ENCODE measurements at regions not wholly inside any gene's neighbourhood (a gene's known extent, or its start where the extent isn't known, plus 50 kb on each side); places are given as distances from the start of the nearest gene placed in this dataset.

DNA sequence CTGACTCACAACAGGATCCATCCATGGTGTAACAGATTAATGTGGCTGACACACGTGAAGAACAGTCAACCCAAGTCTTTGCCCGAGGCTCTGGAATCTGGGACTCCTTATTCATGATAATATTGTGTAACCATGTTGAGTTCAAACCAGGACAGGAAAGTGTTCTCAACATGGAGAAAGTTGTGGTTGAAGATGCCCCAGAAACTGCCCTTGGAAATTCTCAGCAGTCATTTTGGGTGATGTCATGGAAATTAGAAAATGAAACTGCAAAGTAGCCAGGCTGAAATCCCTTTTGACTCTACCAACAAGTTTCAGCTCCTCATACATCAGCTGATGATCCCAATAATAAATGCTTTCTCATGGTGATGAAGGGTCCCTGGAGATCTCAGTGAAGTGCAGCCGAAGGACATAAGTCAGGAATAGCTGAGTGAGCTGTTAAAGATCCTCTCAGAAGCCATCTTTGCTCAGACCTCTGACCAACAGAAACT lies 307.7 kb downstream of the TNS1 start:
- Mint-ChIP-seq H3K4me1 (no peaks in the 10 kb centered on the region), H3K27me3 (peaks cover 15 to 23% (median 16%) of the 10 kb centered on the region in 3 donors), H3K4me3 (no peak overlapping the region), H3K9me3 (peaks cover 0 to 2% (median 0%) of the 10 kb centered on the region in 7 donors), H3K36me3 (peaks cover 0 to 4% of the 10 kb centered on the region in 2 donors), H3K27ac (no peak overlapping the region)
- ATAC-seq (ENCODE audit: low read depth in 2 of 2) (no peak), DNase-seq (no peak)

DNA sequence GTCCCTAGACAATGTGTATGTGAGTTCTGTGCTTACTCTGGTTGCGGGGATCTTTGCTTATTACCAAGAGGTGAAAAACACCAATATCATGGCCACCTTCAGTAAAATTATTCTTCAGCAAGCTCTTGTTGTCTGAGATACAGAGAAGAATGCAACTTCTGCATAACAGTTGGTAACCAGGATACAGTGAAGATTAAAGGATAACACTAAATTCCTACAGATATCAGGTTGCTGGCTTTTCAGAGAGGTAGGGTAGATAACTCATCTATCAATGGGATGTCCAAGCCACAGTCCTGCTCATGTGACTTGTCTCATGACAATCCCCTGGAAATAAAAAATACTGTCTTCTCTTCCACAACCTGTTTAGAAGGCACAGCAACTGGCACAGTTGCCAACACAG lies 308.5 kb downstream of the TNS1 start:
- Mint-ChIP-seq H3K27me3 (peaks cover 11 to 18% (median 15%) of the 10 kb centered on the region in 3 donors), H3K9me3 (peaks cover 0 to 2% (median 0%) of the 10 kb centered on the region in 7 donors), H3K4me3 (no peak overlapping the region), H3K36me3 (peaks cover 0 to 4% of the 10 kb centered on the region in 2 donors), H3K27ac (no peak overlapping the region), H3K4me1 (no peaks in the 10 kb centered on the region)
- no peak for DNase-seq
- no peak for ATAC-seq (ENCODE audit: low read depth in 2 of 2)

DNA sequence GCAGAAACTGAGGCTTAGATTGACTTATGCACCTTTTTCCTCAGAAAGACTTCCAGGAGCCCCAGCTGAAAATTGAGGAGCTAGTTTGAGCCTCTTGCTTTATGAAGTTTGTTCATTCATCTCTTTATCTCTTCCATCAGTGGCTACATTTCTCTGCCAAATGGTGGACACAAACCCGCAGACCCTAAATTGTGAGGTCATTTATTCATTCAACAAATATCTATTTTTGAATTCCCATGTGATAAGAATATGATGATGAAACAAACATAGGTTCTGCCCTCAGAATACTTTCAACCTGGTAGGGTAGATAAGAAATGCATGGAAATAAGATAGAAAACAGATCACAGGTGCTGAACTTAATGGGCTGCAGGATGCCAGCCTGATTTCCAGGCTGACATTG lies 309.4 kb downstream of the TNS1 start:
- DNase-seq (no peak), ATAC-seq (ENCODE audit: low read depth in 2 of 2) (no peak)
- Mint-ChIP-seq H3K9me3 (peaks cover 0 to 2% (median 0%) of the 10 kb centered on the region in 7 donors), H3K36me3 (peaks cover 0 to 4% of the 10 kb centered on the region in 2 donors), H3K27ac (no peak overlapping the region), H3K4me3 (no peak overlapping the region), H3K4me1 (no peaks in the 10 kb centered on the region), H3K27me3 (peaks cover 10 to 16% (median 15%) of the 10 kb centered on the region in 3 donors)

DNA sequence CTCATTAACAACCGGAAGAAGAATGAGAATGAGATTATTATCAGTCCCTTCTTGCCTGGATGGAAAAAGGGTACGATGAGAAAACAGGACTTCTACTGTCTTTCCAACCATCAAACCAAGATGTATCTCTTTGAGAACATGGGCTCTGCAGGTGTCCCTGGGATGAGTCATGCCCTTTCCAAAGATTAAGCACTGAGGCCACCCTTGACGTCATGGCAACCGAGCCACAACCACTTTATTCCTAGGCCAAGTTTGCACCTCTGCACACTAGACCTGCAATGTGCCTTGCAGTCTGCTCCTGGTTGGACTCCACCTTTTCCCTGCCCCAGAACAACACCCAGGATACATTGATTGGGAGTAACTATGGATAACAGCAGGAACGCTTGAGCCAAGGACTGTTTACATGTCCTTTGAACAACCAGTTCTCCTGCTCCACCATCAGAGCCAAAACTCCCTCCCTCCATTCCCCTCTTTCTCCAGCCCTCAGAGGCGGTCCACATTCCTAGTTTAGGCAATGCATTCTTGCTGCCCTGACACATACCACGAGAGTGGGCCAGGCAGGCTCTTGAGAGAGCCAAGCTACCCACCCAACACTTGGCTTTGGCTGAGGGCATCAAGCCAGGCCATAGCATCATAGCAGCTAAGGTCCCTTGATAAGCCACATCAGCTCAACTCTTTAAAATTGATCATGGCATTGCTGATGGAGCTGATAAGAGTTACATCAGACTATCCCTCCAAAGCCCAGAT lies 310.7 kb downstream of the TNS1 start:
- peaks cover 15 to 20% (median 15%) of the 10 kb centered on the region in 3 donors for H3K27me3 Mint-ChIP-seq
- DNase-seq (no peak), ATAC-seq (ENCODE audit: low read depth in 2 of 2) (no peak)
- peaks cover 0 to 4% of the 10 kb centered on the region in 2 donors for H3K36me3 Mint-ChIP-seq
- peak overlapping the region in 1 of 8 donors; percentile 17 for H3K4me3 Mint-ChIP-seq
- H3K9me3 Mint-ChIP-seq = peaks cover 0 to 2% (median 0%) of the 10 kb centered on the region in 7 donors
- no peak overlapping the region for H3K27ac Mint-ChIP-seq
- H3K4me1 Mint-ChIP-seq = no peaks in the 10 kb centered on the region

DNA sequence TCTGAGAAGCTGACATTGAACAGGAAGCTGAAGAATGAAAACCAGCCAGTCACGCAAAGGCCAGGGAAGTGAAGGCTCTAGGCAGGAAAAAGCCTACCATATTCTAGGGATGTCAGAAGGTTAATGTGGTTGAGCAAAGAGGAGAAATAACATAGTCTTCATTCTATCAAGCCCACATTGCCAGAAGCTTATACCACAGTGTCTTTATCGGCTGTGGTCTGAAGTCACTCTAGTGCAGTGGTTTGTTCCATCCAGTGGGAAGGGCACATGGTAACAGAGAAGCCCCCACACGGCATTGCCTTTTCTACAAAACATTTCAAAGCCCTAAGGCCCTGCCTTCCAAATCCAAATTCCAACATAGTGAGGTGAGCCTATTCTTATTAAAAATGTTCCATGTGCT lies 311.3 kb downstream of the TNS1 start:
- ATAC-seq (ENCODE audit: low read depth in 2 of 2) = no peak
- Mint-ChIP-seq H3K27ac (no peak overlapping the region), H3K4me1 (no peaks in the 10 kb centered on the region), H3K9me3 (peaks cover 0 to 2% (median 0%) of the 10 kb centered on the region in 7 donors), H3K27me3 (peaks cover 15 to 23% (median 18%) of the 10 kb centered on the region in 3 donors), H3K36me3 (peaks cover 0 to 4% of the 10 kb centered on the region in 2 donors), H3K4me3 (peak overlapping the region in 1 of 8 donors; percentile 71)
- no peak for DNase-seq

DNA sequence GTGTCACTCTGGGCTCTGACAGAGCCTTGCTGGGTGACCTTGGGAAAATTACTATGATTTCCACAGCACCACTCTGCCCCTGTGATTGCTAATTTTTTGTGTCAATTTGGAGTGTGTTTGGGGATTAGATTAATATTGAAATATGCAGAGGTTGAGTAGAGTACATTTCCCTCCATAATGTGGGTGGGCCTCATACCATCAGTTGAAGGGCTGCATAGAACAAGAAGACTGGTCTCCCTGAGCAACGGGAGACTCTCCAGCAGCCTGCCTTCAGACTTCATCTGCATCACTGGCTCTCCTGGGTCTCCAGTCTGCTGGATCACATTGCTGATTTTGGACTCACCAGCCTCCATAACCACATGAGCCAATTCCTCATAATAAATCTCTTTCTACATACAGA lies 313.7 kb downstream of the TNS1 start:
- Mint-ChIP-seq H3K4me3 (no peak overlapping the region), H3K27ac (no peak overlapping the region), H3K36me3 (peaks cover 0 to 4% of the 10 kb centered on the region in 2 donors), H3K4me1 (no peaks in the 10 kb centered on the region), H3K27me3 (peaks cover 18 to 31% (median 18%) of the 10 kb centered on the region in 3 donors), H3K9me3 (peaks cover 0 to 2% (median 0%) of the 10 kb centered on the region in 7 donors)
- ATAC-seq (ENCODE audit: low read depth in 2 of 2) = no peak
- DNase-seq = no peak

DNA sequence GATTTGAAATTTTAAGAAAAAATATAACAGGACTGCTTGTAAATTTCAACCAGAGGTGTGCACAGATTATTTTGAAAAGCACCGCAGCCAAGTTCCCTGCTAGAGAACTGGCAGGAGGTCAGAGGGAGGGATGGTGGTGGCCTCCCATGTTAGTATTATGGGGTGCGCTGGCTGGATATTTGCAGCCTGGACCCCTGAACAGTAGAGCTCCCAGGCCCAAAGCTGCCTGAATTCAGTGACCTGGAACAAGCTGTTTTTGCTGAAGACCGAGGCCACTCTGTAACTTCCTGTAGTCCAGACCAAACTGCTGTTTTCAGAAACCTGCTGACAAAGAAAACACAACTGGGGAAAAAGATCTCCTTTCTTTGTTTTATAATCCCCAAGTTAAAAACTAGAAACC lies 314.3 kb downstream of the TNS1 start:
- Mint-ChIP-seq H3K27ac (no peak overlapping the region), H3K4me3 (no peak overlapping the region), H3K9me3 (peaks cover 0 to 2% (median 0%) of the 10 kb centered on the region in 7 donors), H3K27me3 (peaks cover 18 to 27% (median 18%) of the 10 kb centered on the region in 3 donors), H3K4me1 (no peaks in the 10 kb centered on the region), H3K36me3 (peaks cover 0 to 4% of the 10 kb centered on the region in 2 donors)
- no peak for DNase-seq
- ATAC-seq (ENCODE audit: low read depth in 2 of 2) = no peak

DNA sequence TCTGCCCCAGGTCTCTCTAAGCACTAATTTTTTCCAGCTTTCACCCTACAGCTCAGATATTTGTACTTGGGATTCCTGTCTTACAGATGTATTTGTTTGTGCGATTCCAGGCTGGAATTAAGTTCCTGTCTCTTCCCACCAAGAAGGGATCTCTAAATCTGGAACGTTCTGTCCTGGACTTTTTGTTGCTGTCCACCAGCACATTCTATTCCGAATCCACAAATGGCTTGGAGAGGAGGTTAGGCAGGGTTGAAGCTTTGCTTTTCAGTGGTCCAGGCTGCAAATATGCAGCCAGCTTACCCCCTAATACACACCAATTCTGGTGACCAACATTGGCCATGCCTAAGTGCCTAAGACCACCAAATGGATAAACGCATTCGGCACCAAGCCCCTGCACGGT lies 315.0 kb downstream of the TNS1 start:
- no peak overlapping the region for H3K27ac Mint-ChIP-seq
- no peaks in the 10 kb centered on the region for H3K4me1 Mint-ChIP-seq
- no peak for ATAC-seq (ENCODE audit: low read depth in 2 of 2)
- H3K27me3 Mint-ChIP-seq = peaks cover 18 to 27% (median 21%) of the 10 kb centered on the region in 3 donors
- H3K36me3 Mint-ChIP-seq = peaks cover 0 to 4% of the 10 kb centered on the region in 2 donors
- H3K4me3 Mint-ChIP-seq = no peak overlapping the region
- DNase-seq = no peak
- H3K9me3 Mint-ChIP-seq = peaks cover 0 to 2% (median 0%) of the 10 kb centered on the region in 7 donors

DNA sequence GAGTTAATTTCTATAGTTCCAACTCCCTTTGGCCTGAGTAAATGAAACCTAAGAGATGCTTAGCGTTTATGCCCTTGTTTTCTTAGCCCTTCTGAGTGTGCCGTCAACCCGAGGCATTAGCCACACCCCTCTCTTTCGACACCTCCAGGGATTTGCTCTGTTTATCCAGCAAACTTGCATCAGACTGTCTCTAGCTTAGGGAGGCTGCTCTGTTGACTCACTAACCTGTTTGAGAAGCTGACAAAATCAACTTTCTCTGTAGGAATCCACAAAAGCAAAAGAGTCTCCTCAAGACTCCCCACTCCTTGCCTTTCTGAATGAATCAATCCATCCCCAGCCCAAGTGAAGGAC lies 317.6 kb downstream of the TNS1 start:
- H3K4me1 Mint-ChIP-seq = no peaks in the 10 kb centered on the region
- no peak for DNase-seq
- peaks cover 0 to 11% (median under 1%) of the 10 kb centered on the region in 7 donors for H3K9me3 Mint-ChIP-seq
- H3K27me3 Mint-ChIP-seq = peaks cover 10 to 27% (median 12%) of the 10 kb centered on the region in 3 donors
- no peaks in the 10 kb centered on the region for H3K36me3 Mint-ChIP-seq
- ATAC-seq (ENCODE audit: low read depth in 2 of 2) = no peak
- no peak overlapping the region for H3K27ac Mint-ChIP-seq
- H3K4me3 Mint-ChIP-seq = no peak overlapping the region

DNA sequence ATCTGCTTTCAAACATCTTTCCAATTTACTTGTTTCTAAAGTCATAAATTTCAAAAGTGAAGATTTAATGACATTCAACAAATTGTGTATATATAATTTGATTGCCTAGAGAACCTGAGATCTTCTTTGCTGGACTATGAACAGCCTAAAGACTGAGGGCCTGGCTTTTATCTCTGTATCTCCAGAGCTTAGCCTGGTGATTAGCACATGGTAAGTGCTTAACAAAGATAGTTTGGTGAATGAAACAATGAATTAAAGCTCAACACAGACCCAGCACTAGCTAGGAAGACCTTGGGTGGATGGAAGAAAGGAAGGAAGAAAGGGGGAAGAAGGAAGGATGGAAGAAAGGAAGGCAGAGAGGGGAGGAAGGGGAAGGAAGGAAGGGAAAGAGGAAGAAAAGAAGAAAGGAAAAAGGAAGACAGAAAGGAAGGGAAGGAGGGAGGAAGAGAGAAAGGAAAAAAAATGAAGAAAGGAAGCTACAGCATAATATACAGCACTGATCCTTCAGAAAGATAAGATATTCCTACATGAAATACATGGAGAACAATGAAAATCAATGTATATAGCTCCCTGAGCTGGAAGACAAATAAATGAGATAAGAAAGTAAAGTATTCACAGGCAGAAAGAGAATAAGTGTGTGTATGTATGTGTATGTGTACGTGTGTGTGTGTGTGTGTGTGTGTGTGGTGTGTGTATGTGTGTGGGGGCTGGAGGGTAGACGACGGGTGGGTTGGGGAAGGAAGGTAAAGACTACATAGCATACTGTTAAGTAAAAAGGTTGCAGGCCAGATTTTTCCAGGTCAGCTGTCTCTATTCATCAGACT lies 318.2 kb downstream of the TNS1 start:
- DNase-seq (no peak), ATAC-seq (ENCODE audit: low read depth in 2 of 2) (no peak)
- Mint-ChIP-seq H3K27me3 (peaks cover 8 to 26% (median 9%) of the 10 kb centered on the region in 3 donors), H3K4me3 (no peak overlapping the region), H3K9me3 (peaks cover 0 to 14% (median 0%) of the 10 kb centered on the region in 7 donors), H3K27ac (no peak overlapping the region), H3K4me1 (no peaks in the 10 kb centered on the region), H3K36me3 (no peaks in the 10 kb centered on the region)

DNA sequence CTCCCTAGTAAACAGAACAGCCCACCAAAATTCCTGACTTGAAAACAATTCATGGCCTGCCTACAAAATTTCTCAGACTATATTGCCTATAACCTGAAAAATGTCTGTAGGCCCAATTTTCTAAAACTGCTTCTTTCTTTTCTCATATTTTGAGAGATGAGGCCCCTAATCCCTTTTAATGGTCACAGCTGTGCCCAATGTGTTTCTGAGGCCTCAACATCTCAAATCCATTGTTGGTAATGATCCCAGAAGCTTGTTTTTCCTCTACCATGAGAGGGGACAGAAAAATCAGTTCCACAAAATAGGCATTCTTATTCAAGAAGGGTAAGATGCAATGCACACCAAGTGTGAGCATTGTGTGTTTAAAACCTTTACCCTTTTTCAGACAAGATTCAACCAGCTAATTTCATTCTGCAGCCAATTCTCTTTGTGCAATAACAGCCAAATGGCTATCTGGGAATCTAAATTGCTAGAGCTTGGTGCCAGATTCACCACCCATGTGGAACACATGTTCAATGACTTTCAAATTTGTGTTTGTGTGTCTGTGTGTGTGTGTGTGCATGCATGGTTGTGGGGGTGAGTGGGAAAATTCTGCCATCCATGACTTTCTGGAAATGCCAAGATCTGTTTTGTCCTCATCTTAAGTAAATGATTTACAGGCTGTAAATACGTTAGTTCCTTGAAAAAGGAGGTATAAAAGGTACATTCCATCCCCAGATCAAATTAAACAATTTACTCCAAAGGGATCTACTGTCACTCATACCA lies 319.5 kb downstream of the TNS1 start:
- Mint-ChIP-seq H3K4me3 (no peak overlapping the region), H3K36me3 (no peaks in the 10 kb centered on the region), H3K4me1 (no peaks in the 10 kb centered on the region), H3K9me3 (peaks cover 0 to 25% (median 7%) of the 10 kb centered on the region in 7 donors), H3K27ac (peak overlapping the region in 1 of 6 donors; percentile 38), H3K27me3 (peaks cover 8 to 26% (median 9%) of the 10 kb centered on the region in 3 donors)
- DNase-seq (no peak), ATAC-seq (ENCODE audit: low read depth in 2 of 2) (no peak)

DNA sequence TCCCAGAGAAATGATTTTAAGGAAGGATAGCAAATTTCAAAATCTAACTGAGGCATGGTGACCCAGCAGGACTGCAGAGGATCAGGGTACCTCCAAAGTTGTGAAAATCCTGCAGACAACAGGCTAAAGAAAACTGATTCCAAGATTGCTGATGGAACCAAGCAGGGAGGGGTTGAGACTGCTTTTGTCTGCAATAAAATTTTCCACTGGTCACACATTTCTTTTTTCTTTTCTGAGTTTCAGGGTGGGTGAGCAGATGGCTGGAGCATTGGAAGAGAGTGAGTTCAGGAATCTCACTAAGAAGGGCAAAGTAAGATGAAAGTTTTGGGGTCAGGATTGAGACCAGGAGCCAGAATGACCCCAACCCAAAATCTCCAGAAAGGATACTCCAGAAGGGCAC lies 321.0 kb downstream of the TNS1 start:
- peaks cover 0 to 25% (median 7%) of the 10 kb centered on the region in 7 donors for H3K9me3 Mint-ChIP-seq
- H3K4me3 Mint-ChIP-seq = no peak overlapping the region
- no peak overlapping the region for H3K27ac Mint-ChIP-seq
- H3K27me3 Mint-ChIP-seq = peaks cover under 1 to 29% (median 9%) of the 10 kb centered on the region in 3 donors
- no peaks in the 10 kb centered on the region for H3K4me1 Mint-ChIP-seq
- H3K36me3 Mint-ChIP-seq = no peaks in the 10 kb centered on the region
- ATAC-seq (ENCODE audit: low read depth in 2 of 2) (no peak), DNase-seq (no peak)

DNA sequence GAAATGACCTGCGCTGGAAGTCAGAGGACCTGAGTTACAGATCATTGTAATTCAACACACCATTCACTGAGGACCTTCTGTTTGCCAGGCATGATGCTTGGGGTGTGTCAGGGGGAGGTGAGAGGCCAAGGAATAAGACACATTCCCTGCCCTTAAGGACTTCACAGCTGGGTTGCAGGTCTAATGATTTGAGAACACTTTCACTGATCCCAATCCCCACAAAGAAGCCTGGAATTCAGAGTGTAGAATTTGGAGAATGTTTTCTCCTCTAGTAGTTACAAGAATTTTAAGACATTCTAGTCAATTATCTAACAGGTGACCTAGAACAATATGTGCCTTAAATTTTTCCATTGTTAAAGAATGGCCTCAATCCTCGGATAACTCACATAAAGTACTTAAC lies 322.4 kb downstream of the TNS1 start:
- H3K27me3 Mint-ChIP-seq = peaks cover 0 to 20% (median 8%) of the 10 kb centered on the region in 3 donors
- peaks cover 0 to 25% (median 7%) of the 10 kb centered on the region in 7 donors for H3K9me3 Mint-ChIP-seq
- DNase-seq (no peak), ATAC-seq (ENCODE audit: low read depth in 2 of 2) (no peak)
- no peak overlapping the region for H3K4me3 Mint-ChIP-seq
- H3K27ac Mint-ChIP-seq = no peak overlapping the region
- no peaks in the 10 kb centered on the region for H3K36me3 Mint-ChIP-seq
- H3K4me1 Mint-ChIP-seq = no peaks in the 10 kb centered on the region
